A172 (cell line): ENCODE measurements at regions not wholly inside any gene's neighbourhood (a gene's known extent, or its start where the extent isn't known, plus 50 kb on each side); places are given as distances from the start of the nearest gene placed in this dataset.
A peak's percentile ranks its signal among the peaks of the same experiment; 100 is the strongest.
"Not testable (repeated sequence)": the region's sequence is repeated elsewhere in the genome, so short reads cannot be mapped to it uniquely, and the experiment has no call there.

Experiments
- DNase-seq: peaks from one replicate; pipeline ENCODE4 v3.0.0-alpha.2; 2015; ENCODE audit warnings: low spot score

DNA sequence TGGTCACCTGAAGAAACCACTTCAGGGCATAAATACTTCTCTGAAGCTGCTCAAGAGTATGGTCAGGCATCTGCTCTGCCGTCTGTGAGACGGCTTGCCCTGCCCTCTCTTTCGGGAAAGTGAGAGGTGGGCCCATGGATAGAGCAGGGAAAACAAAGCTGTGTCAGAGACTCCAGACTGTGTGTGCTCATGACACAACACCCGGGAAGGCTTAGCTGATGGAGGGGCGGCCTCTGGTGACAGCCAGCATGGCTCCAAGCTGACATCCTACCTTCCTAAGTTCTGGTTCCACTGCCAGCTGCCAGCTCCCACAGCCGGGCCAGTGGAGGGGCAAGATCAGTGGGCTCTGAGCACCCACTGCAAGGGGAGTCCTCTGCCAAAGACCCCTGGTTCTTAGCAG is 215.3 kb downstream of the ANKRD30B start:
- DNase-seq = no peak

DNA sequence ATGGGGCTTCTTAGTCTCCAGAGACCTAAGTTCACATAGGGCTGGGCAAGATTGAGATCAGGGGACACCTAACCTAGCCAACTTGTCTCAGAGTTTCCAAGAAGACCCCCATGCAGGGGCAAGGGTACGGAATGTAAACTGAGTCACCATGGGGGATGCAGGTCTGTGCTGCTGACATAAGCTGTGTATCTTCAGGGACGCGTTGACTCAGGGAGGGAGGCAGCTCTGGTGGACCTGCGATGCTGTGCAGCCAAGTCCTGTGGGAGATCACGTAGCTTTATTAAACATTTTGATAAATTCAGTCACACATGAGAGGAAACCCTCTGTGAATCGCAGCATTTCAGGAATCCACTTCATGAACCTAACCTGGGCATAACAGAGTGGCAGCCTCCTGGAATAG is 216.0 kb downstream of the ANKRD30B start:
- DNase-seq = no peak

DNA sequence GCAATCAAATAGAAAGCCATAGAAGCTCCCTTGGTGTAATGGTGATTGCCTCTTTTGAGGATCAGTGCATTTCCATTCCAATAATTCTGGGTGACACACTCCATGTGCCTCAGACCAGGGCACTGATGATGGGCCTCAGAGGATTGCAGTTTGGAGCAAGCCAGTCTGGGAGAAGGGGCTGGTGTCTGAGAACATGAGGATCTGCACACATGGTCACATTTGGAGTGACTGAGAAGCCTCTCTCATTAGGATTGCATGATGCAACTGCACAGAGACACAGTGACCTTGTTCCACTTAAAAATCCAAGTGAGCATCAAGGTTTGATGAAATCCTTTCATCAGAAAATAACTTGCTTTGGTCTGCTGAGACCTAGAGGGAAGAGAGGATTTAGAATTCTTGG is 216.4 kb downstream of the ANKRD30B start:
- no peak for DNase-seq

DNA sequence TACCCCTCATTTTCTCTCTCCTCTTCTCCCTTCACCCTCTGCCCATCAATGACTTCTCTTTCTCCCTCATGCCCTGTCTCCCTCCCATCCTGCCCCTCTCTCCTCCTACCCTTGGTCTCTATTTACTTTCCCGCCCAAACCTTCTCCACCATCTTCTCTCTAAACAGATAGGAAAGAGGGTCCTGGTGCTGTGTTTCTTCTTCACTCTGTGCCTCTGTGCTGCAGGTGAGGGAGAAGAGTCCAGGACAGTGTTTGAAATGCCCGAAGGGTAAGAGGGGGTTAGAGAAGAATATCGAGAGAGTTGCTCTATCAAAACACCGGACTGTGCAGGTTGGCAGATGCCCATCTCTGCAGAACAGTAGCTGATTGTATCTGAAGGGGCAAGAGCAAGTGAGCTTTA is 217.0 kb downstream of the ANKRD30B start:
- not testable (repeated sequence) for DNase-seq

DNA sequence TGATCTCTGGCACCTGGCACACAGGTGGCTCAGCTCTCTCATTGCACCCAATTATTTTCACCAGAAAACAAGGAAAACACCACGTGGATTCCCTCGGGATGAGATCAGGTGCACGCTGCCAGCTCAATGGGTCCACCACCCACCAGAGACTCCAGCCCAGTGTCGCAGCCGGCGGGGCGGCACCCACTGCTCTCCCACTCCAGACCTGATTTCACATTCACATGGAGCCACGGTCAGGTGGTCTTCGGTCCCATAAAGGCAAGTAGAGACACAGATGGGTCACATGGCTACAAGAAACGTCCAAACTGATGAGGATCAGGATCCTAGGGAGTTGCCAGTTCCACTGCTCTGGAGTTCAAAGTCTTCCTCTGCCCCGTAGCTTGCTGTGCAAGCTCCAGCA is 217.6 kb downstream of the ANKRD30B start:
- DNase-seq = no peak

- not testable (repeated sequence) for DNase-seq
These were observed 219.3 kb downstream of the ANKRD30B start for GRCh38 chr18:14967246-14967645.

- no peak for DNase-seq
These were observed 221.5 kb downstream of the ANKRD30B start for GRCh38 chr18:14969500-14969899.

DNA sequence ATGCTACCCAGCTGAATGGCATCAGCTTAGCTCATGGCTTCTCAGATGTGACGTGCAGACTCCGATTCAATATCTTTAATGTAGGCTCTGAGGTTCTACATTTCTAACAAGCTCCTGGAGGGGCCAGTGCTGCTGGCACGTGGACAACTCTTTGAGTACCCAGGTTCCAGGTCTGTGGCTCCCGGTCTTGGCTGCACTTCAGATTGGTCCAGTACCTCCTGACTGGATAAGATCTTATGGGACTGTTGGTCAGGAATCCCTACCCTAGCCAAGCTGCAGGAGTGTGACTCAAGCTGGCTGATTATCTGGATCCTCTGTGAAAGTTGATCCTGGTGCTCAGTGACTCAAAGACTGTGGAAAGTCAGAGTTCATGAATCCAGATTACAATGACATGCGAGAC is 222.1 kb downstream of the ANKRD30B start:
- peak; percentile 90 for DNase-seq

GRCh38 chr18:14971461-14972185 is 223.7 kb downstream of the ANKRD30B start:
- peak; percentile 92 for DNase-seq

GRCh38 chr18:14973421-14973820 is 225.4 kb downstream of the ANKRD30B start:
- DNase-seq = not testable (repeated sequence)

DNA sequence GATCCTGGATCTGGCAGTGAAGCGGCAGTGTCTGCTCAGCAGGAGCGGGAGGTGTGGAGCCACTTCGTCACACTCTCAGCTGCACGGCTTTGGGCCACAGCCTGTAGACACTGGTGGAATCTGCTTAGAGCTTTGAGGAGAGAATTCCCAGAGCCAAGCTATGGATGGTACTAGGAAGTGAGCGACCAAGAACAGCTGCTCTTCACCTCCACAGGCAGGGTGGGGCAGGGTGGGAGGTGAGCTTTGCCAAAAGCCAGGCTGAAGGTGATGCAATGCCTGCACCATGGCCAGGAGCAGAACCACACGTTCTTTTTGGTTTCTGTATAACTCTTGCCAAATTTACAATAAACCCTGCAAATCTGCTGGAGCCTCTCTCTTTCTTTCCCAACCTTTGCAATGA is 226.1 kb downstream of the ANKRD30B start:
- DNase-seq = no peak

GRCh38 chr18:14974576-14974975 is 226.6 kb downstream of the ANKRD30B start:
- peak; percentile 92 for DNase-seq

DNA sequence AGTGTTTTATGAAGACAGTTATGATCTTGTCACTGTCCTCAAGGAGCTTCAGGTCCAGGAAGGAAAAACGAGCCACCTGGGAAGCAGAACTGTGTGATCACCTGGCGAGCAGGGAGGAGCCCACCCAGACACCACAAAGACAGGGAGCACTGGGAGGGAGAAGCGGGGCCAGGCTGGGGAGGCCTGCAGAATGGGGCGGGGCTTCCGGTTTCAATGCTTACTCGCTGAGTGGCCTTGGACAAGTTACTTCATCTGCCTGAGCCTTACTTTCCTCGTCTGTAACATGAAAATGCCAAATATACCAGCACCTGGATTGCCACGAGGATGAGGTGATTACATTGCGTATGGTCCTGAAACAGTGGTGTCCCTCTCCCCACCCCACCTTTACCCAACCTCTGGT is 227.5 kb downstream of the ANKRD30B start:
- DNase-seq = peak; percentile 45

DNA sequence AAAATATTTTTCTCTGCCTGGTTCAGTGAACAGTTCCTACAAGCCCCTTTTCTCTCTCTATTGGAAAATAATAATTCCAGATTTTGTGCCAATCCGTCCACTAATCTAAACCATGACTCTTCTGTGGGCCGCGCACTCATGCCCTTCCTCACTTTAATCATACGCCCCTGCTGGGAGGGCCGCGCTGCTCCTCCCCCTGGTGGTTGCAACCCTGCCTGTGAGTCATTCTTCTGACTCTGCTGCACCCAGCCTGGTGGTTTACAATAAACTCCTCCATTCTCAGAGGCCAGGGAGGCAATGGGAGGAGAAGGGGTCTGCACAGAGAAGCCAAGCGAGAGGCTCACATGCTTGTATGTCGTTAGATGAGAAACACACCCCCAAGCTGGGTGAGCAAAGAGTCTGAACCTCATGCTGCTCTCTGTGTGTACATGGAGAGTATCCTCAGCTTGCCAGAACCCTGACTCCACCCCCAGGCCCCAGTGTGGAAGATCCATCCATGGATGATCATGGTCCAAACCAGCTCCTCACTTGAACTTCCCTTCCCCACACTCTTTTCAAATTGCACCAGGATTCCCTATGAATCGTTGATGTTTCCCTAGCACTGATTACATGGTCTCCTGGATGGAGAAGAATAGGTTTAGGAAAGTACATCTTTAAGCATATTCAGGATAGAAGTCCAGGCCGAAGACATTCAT is 228.9 kb downstream of the ANKRD30B start:
- DNase-seq = peak; percentile 80

DNA sequence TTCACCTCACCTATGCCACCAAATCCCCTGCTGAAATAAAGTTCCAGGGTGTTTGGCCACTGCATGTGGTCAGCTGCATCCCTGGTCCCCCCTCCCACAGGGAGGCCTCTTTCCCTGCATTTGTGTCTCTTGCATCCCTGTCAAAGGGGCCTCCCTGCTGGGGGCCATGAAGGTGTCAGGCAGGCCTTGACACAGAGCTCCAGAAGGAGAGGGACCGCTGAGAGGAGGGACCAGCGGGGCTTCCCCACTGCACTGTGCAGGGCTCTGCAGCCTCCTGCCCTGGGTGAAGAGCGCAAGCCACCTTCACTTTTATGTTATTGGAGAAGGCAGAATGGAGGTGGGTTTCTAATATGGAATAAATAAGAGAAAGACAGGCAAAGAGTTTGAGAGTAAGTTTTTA is 230.2 kb downstream of the ANKRD30B start:
- no peak for DNase-seq

DNA sequence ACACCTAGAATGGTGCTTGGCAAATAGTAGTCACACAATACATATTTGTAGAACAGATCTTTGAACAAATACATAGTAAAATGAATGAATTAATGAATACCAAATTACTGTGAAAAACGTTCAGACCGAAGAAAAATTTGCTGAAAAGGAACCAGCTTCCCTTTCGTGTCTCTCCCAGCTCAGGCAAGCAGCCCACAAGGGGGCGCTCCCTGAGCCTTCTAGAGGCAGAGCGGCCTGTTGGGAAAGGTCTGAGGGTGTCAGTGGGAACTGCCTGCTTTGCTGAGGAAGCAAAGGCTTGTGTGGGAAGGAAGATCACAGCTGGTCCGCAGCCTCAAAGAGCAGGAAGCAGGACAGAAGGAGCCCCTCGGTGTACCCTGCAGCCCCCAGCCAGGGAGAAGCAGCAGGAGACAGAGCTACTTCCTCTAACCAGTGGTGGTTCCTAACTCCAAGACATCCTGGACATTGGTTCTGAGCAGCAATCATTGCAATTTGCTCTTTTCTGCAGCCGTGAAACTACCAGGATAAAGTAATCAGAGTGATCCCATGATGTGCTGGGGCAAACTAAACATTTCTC is 231.1 kb downstream of the ANKRD30B start:
- peak; percentile 29 for DNase-seq

DNA sequence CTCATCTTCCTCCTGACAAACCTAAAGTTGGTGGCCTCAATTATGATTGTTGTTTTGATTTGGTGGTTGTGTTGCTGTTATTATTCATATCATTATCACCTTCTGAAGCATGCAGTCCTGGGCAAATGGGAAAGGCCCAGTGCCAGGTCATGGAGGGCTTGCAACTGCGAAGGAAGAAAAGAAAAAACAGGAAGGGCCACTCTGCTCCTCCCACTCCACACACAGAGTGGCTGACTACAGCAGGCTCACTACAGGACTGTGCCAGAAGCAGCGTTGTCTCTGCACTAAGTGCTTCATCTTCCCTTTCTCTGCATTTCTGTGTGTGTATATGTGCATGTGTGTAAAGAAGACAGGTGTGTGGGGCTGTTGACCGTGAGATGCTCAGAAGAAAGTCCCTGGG is 231.9 kb downstream of the ANKRD30B start:
- no peak for DNase-seq

DNA sequence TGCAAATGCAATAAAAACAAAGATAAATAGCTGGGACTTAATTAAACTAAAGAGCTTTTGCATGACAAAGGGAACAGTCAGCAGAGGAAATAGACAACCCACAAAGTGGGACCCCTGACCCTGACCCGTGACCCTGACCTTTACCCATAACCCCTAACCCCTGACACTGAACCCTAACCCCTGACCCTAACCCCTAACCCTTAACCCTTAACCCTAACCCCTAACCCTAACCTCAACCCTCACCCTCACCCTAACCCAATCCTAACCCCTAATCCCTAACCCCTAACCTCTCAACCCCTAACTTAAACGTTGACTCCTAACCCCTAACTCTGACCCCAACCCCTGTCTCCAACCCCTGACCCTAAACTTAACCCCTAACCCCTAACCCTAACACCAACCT is 236.6 kb downstream of the ANKRD30B start:
- not testable (repeated sequence) for DNase-seq

DNA sequence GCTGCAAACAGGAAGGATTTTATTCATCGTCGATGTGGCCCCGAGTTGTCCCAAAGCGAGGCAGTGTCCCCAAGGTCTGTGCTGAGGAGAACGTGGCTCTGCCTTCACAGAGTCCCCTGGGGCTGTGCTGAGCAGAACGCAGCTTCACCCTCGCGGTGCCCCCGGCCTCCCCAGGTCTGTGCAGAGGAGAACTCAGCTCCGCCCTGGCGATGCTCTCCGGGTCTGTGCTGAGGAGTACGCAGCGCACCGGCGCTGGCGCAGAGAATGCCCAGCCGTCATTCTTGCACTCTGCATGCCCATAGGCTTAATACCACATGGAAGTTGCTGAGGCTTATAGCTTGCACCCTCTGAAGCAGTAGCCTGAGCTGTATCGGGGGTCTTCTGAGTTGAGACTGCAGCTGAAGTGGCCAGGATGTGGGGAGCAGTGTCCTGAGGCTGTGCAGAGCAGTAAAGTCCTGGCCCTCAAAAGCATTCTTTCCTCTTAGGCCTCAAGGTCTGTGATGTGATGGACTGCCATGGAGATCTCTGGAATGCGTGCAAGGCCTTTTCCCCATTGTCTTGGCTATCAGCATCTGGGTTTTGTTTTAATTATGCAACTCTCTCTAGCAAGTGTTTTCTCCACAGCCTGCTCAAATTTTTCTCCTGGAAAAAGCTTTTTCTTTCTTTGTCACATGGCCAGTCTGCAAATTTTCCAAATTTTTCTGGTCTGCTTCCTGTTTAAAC is 237.5 kb downstream of the ANKRD30B start:
- not testable (repeated sequence) for DNase-seq

DNA sequence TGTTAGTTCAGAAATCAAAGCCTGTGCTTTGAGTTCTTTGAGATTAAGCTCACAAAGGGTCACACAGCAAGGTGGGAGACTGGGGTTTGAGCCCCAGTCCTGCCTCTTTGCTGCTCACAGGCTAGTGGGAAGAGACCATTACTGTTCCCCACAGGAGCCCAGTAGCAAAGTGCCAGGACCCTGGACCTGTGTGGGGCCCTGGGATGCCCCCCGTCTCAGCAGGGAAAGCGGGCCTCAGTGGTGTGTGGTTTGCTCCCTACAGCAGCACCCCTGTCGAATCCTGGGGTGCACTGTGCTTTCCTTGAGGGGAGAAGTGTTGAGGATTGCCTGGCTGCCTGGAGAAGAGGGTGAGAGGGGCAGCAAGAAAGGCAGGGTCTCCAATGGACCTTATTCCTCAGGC is 239.4 kb downstream of the ANKRD30B start:
- not testable (repeated sequence) for DNase-seq

GRCh38 chr18:14987960-14988710 is 240.2 kb downstream of the ANKRD30B start:
- DNase-seq = not testable (repeated sequence)

DNA sequence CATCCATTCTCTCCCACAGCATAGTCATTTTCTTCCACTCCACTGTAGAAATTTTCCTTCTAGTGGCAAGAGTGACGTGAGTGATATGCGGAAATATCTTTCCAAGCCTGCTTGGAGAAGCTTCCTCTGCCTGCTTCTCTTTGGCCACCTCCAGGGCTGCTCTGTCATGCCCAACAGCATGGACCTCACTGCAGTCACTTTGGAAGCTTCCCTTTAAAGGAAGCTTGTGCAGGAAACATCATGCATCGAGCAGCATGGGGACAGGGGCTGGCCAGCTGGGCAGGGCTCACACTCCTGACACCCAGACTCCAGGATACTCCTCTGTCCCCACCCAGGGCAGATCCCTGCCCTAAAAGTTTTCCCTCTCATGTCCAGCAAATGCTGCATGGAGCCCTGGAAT is 241.6 kb downstream of the ANKRD30B start:
- DNase-seq = not testable (repeated sequence)
